Keratinocyte (primary cell): ENCODE measurements at regions not wholly inside any gene's neighbourhood (a gene's known extent, or its start where the extent isn't known, plus 50 kb on each side); places are given as distances from the start of the nearest gene placed in this dataset.

Source experiments
- EZH2 ChIP-seq: IDR thresholded peaks from one replicate; pipeline ENCODE4 v1.6.1; 2012; ENCODE audit warnings: inconsistent platforms, mild to moderate bottlenecking, low read length, moderate library complexity
- TF ChIP-seq, protein P1 (sequence below), 3 experiments: IDR thresholded peaks in 1 of 3; conservative IDR thresholded peaks in 1 of 3; optimal IDR thresholded peaks in 1 of 3; 2 replicates in 2 of 3; 3 replicates in 1 of 3; pipeline versions ENCODE3 to v1.5.1; 2011; ENCODE audit warnings: low read length in 3 of 3, mild to moderate bottlenecking in 3 of 3, moderate library complexity in 2 of 3, control low read depth in 1 of 3, inconsistent platforms in 1 of 3; ENCODE audit not compliant: insufficient read depth in 2 of 3; ENCODE audit errors: extremely low read depth in 1 of 3

- TF ChIP-seq, protein P1, sequence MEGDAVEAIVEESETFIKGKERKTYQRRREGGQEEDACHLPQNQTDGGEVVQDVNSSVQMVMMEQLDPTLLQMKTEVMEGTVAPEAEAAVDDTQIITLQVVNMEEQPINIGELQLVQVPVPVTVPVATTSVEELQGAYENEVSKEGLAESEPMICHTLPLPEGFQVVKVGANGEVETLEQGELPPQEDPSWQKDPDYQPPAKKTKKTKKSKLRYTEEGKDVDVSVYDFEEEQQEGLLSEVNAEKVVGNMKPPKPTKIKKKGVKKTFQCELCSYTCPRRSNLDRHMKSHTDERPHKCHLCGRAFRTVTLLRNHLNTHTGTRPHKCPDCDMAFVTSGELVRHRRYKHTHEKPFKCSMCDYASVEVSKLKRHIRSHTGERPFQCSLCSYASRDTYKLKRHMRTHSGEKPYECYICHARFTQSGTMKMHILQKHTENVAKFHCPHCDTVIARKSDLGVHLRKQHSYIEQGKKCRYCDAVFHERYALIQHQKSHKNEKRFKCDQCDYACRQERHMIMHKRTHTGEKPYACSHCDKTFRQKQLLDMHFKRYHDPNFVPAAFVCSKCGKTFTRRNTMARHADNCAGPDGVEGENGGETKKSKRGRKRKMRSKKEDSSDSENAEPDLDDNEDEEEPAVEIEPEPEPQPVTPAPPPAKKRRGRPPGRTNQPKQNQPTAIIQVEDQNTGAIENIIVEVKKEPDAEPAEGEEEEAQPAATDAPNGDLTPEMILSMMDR (optimal IDR thresholded peaks at IDR 0.05 in 1 of 3, IDR thresholded peaks at IDR 0.05 in 1 of 3, conservative IDR thresholded peaks at IDR 0.05 in 1 of 3; ENCODE audit: extremely low read depth in 1 of 3, insufficient read depth in 2 of 3, low read length in 3 of 3) = no peak
- TF ChIP-seq EZH2 = no peak
These were observed 73.0 kb upstream of the ADGRG2 start for GRCh38 chrX:19195243-19195610.
